Ramos (cell line): ENCODE measurements at regions not wholly inside any gene's neighbourhood (a gene's known extent, or its start where the extent isn't known, plus 50 kb on each side); places are given as distances from the start of the nearest gene placed in this dataset.

Source experiments
- in situ Hi-C: fragments of 300-500 bp; cut with MboI; formaldehyde crosslinking; loops from one replicate; pipeline ENCODE4 v1.14.3; 2022; ENCODE audit warnings: low sequenced_read_pairs; ENCODE audit not compliant: unreplicated experiment

GRCh38 chr3:159627229-159627628, 361.4 kb upstream of the IL12A start:
- in situ Hi-C loops, result no loop called here

DNA sequence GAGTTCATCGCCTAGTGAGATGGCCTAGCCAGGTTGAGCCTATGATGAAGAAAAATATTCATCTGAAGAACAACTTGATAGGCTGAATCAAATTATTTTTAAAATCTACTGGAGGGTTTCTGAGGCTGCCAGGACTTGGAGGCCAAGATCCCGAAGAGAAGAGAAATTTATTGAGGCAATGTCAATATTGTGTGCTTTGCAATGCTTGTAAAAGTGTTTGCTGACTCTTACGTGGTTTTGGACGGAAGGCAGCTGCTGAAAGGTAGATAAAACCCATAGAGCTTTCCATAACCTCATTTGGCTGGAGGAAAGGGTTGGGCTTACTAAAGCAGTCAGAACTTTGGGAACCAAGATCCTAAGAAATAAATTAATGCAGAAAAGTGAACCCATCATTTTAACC, 361.0 kb upstream of the IL12A start:
- in situ Hi-C loops, result no loop called here

GRCh38 chr3:159629329-159630084, 359.1 kb upstream of the IL12A start:
- in situ Hi-C loops, result no loop called here

DNA sequence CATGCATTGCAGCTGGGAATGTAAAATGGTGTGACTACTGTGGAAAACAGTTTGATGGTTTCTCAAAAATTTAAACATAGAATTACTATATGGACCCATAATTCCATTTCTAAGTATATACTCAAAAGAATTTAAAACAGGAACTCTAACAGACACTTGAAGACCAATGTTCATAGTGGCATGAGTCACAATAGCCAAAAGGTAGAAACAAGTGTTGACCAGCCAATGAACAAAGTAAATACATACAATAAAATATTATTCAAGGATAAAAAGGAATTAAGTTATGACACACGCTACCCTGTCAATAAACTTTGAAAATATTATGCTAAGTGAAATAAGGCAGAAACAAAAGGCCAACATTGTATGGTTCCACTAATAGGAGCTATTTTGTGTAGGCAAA, 357.4 kb upstream of the IL12A start:
- in situ Hi-C loops, result no loop called here

GRCh38 chr3:159632128-159632527, 356.5 kb upstream of the IL12A start:
- in situ Hi-C loops, result no loop called here

DNA sequence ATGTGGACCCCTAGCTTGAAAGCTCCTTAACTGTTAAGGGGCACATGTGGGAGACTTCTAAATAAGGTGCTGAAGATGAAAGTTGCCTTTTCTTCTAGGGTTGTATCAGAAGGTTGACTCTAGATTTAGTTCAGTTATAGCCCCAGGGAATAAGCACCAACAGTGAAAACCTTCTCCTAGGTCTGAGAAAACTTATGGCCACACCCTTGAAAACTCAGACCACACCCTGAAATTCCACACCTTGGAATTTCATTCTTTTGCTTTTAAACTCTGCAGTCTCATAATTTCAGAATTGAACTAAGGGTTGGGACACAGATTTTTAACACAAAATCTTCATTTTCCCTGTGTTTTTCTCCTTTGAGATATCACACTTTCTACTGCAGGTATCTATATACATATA, 355.8 kb upstream of the IL12A start:
- in situ Hi-C loops, result no loop called here

DNA sequence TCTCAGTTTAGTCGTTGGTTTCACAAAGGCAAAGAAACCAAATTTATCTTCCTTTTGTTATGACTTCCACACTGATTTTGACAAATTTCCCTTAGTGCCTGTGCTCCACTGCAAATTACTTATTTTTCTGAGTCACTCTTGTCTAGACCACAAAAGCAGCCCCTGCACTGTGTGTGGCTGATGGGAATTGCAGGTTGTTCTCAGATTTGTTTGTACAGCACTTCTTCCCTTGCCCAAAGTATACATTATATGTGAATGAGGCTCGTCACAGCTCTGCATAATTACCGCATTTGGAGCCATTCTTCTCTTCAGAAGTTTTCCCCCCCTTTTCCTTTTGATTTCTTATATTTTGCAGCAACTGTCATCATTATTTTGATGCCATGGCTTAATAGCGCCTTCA, 354.2 kb upstream of the IL12A start:
- in situ Hi-C loops, result no loop called here

GRCh38 chr3:159635047-159635641, 353.5 kb upstream of the IL12A start:
- in situ Hi-C loops, result no loop called here

GRCh38 chr3:159637883-159638542, 350.6 kb upstream of the IL12A start:
- in situ Hi-C loops, result no loop called here

DNA sequence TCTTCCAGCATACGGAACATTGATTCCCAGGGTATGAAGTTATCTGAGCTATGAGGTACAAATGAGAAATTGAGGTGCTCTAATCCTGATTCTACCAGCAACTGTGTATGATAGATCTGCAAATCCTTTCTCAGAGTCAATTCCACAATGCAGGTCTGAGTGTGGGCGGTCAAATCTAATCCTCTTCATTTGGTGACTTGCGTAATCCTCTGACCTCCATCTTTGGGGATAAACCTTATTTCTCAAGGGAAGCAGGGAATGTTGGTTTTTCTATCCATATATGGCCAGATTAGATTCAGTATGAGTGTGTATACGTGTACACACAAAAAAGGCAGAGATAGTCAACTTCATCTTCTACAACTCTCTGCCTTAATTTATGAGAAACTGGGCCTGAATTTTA, 348.4 kb upstream of the IL12A start:
- in situ Hi-C loops, result no loop called here

DNA sequence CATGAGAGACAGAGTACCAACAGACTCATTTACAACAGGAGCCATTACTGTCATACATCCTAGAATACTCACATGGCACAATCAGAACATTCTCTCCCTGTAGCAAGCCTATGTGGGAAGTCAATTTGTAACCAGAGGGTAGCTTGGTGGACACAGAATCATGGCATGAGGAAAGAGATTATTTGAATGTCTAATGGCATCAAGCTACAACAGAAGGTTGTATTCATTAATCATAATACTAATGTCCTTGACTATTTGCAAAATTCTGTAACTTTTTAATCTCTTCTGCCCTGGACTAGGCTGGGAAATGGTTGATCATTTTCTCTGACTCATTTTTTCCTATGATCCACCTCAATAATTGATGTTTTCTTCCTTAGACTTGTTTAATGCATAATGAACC, 345.2 kb upstream of the IL12A start:
- in situ Hi-C loops, result no loop called here

GRCh38 chr3:159645874-159646273, 342.8 kb upstream of the IL12A start:
- in situ Hi-C loops, result no loop called here

DNA sequence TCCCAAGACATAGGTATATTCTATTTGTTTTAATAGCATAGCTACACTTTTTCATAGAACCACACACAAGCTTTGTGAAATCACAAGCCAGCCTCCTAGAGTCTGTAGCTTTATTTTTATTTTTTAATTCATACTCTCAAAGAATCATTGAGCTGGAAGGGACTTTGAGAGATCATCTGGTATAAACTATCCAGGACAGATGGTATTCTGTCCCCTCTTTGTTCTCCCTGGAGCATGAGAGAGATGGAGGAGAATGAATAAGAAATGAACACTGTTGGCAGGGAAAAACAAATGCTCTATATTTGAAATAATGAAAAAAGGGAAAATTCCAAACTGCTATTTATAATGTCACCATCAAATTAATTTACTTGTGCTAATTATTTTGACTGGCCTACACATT, 338.7 kb upstream of the IL12A start:
- in situ Hi-C loops, result no loop called here

DNA sequence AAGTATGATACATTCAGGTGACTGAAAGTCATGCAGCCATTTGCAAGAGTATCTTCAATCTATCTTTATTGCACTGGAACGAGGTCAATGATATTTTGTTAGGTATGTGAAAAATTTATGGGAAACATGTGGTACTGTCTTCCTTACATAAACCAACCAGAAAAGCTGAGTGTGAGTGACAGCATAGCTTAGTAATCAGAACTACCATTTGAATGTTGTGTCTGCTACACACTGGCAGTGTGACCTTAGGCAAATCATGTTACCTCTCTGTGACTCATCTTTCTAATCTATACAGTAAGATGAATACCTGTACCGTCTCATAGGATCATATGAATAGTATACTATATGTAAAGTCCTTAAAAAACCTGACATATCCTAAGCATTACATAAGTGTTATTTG, 337.9 kb upstream of the IL12A start:
- in situ Hi-C loops, result no loop called here

GRCh38 chr3:159652452-159652851, 336.2 kb upstream of the IL12A start:
- in situ Hi-C loops, result no loop called here

GRCh38 chr3:159654183-159655134, 334.2 kb upstream of the IL12A start:
- in situ Hi-C loops, result no loop called here

- in situ Hi-C loops, result no loop called here
Observed at GRCh38 chr3:159655202-159655601, 333.4 kb upstream of the IL12A start.

GRCh38 chr3:159657176-159657575, 331.5 kb upstream of the IL12A start:
- in situ Hi-C loops, result no loop called here

GRCh38 chr3:159657629-159658028, 331.0 kb upstream of the IL12A start:
- in situ Hi-C loops, result no loop called here

GRCh38 chr3:159660326-159660725, 328.3 kb upstream of the IL12A start:
- in situ Hi-C loops, result no loop called here

DNA sequence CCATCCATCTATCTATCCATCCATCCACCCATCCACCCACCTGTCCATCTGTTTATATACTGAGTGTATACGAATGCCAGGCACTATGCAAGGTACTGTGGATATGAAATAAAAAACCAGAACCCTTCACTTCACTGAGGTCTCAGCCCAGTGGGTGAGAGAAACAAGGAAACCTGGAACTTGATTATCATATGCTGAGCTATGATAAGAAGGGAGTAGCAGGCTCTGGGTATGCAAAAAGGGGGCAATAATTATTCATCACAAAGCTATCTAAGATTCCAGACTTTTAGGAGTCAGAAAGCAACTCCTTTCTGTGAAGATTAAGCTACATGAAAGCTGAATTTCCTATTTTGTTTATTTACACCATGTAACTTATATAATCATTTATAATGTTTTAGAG, 327.7 kb upstream of the IL12A start:
- in situ Hi-C loops, result no loop called here
